K562 (cell line): ENCODE measurements at regions not wholly inside any gene's neighbourhood (a gene's known extent, or its start where the extent isn't known, plus 50 kb on each side); places are given as distances from the start of the nearest gene placed in this dataset.

Source experiments
- ATAC-seq: fragments of 200-7000 bp; cut with Tn5 transposase; 3 replicates; pipeline ENCODE4 v1.9.1; 2020; ENCODE audit warnings: moderate library complexity
- BruUV-seq: library from RNA; stranded (reverse); fragments of 400-500 nt; replicated peaks from 2 replicates; lab custom pipeline; 2021; lab: Mats Ljungman, UMichigan
- CTCF ChIA-PET: fragments of 300-600 bp; formaldehyde crosslinking; extraction: SDS; loops from one replicate; lab custom pipeline; 2021; ENCODE audit warnings: low intra/inter-chr PET ratio; lab: Yijun Ruan, JAX
- POLR2A ChIA-PET: fragments of 300-600, 350-650 bp; sonication (Branson Sonifier 250); formaldehyde crosslinking; extraction: SDS; loops from one replicate; lab custom pipeline; 2021; ENCODE audit warnings: antibody characterized with exemption, inconsistent platforms; lab: Yijun Ruan, JAX
- DNase-seq, 4 experiments: peaks; one replicate each; pipeline versions ENCODE4 v3.0.0 to v3.0.0-alpha.2; 2011 to 2018; ENCODE audit warnings: low spot score in 3 of 4, mixed read lengths in 3 of 4; ENCODE audit errors: extremely low read depth in 1 of 4
- FAIRE-seq: peaks from 2 replicates; lab custom pipeline; 2011; peaks lifted over from hg19 to GRCh38; lab: Jason Lieb, UNC
- H2AFZ ChIP-seq: 2 replicates; pipeline ENCODE4 v1.6.0; 2011; ENCODE audit warnings: low read depth, low read length, control low read depth, inconsistent platforms
- H3K27ac ChIP-seq: fragments of 200-600 bp; 3 replicates; pipeline ENCODE4 v1.8.0; 2011; ENCODE audit warnings: low read depth, mild to moderate bottlenecking, control low read depth, inconsistent platforms, low read length, moderate library complexity, mixed read lengths; ENCODE audit errors: extremely low read depth
- H3K27me3 ChIP-seq, 2 experiments: fragments of 300-600 bp in 1 of 2; 2 replicates in 1 of 2; 3 replicates in 1 of 2; pipeline versions ENCODE4 v1.6.0 to v1.8.0; 2011; ENCODE audit warnings: inconsistent platforms in 2 of 2, low read length in 2 of 2, mild to moderate bottlenecking in 1 of 2, mixed read lengths in 1 of 2, moderate library complexity in 1 of 2; ENCODE audit not compliant: control insufficient read depth in 2 of 2, insufficient read depth in 2 of 2
- H3K36me3 ChIP-seq: fragments of 300-600 bp; 3 replicates; pipeline ENCODE4 v1.8.0; 2011; ENCODE audit warnings: mild to moderate bottlenecking, low read length, inconsistent platforms; ENCODE audit not compliant: control insufficient read depth, insufficient read depth
- H3K4me1 ChIP-seq, 2 experiments: fragments of 200-600 bp in 1 of 2; replicated peaks in 1 of 2; 2 replicates in 1 of 2; 3 replicates in 1 of 2; pipeline versions ENCODE4 v1.5.1 to v1.8.0; 2011; ENCODE audit warnings: inconsistent platforms in 2 of 2, low read length in 2 of 2, mild to moderate bottlenecking in 1 of 2, mixed read lengths in 1 of 2, moderate library complexity in 1 of 2; ENCODE audit not compliant: control insufficient read depth in 2 of 2, insufficient read depth in 2 of 2
- H3K4me2 ChIP-seq: 2 replicates; pipeline ENCODE4 v1.6.1; 2011; ENCODE audit warnings: low read length, control low read depth, inconsistent platforms, mixed read lengths; ENCODE audit not compliant: insufficient read depth
- H3K4me3 ChIP-seq: fragments of 200-600 bp; sonication (generic), shearing (Covaris generic); 2 replicates; pipeline ENCODE4 v1.5.1; 2016; ENCODE audit warnings: control low read depth, inconsistent platforms
- H3K79me2 ChIP-seq: fragments of 200-600 bp; 3 replicates; pipeline ENCODE4 v1.8.0; 2011; ENCODE audit warnings: low read length, inconsistent platforms; ENCODE audit not compliant: control insufficient read depth, insufficient read depth
- H3K9ac ChIP-seq, 2 experiments: 2 replicates each; pipeline versions ENCODE4 v1.6.0 to v1.6.1; 2011; ENCODE audit warnings: low read depth in 2 of 2, low read length in 2 of 2, control low read depth in 1 of 2, inconsistent platforms in 1 of 2, mild to moderate bottlenecking in 1 of 2, mixed read lengths in 1 of 2; ENCODE audit not compliant: insufficient read depth in 1 of 2
- H3K9me1 ChIP-seq: one replicate; pipeline ENCODE4 v1.6.0; 2011; ENCODE audit warnings: inconsistent platforms, mild to moderate bottlenecking, low read length, moderate library complexity; ENCODE audit not compliant: control insufficient read depth, insufficient read depth
- H3K9me3 ChIP-seq: replicated peaks from 2 replicates; pipeline ENCODE4 v1.5.1; 2011; ENCODE audit warnings: low read depth, low read length, inconsistent platforms; ENCODE audit not compliant: control insufficient read depth, insufficient read depth
- H4K20me1 ChIP-seq: replicated peaks from 2 replicates; pipeline ENCODE4 v1.6.1; 2011; ENCODE audit warnings: low read length, inconsistent platforms, mixed read lengths; ENCODE audit not compliant: control insufficient read depth, insufficient read depth
- FOXM1 ChIP-seq, 2 experiments: fragments of 450-650 bp in 1 of 2; sonication (generic) in 1 of 2; formaldehyde crosslinking in 1 of 2; IDR thresholded peaks; 2 replicates each; pipeline versions ENCODE4 v1.6.1 to v1.9.0; 2017 to 2022; ENCODE audit warnings: low read depth in 2 of 2, mild to moderate bottlenecking in 2 of 2, missing genetic modification reagents in 1 of 2, moderate library complexity in 1 of 2
- HNRNPK ChIP-seq: fragments of 200-400 bp; formaldehyde crosslinking; IDR thresholded peaks from one replicate; pipeline ENCODE4 v1.6.1; 2018; ENCODE audit warnings: mild to moderate bottlenecking, low read depth, low read length; ENCODE audit not compliant: poor library complexity, severe bottlenecking
- KDM1A ChIP-seq, 2 experiments: fragments of 450-650 bp; IDR thresholded peaks; 2 replicates each; pipeline ENCODE4 v1.6.1; 2016; ENCODE audit warnings: mild to moderate bottlenecking in 2 of 2
- NFIX ChIP-seq: fragments of 250-450 bp; sonication (Bioruptor Pico); IDR thresholded peaks from 2 replicates; pipeline ENCODE4 v1.4.0; 2020; ENCODE audit warnings: low read depth, mild to moderate bottlenecking, moderate library complexity
- THRA ChIP-seq: fragments of 450-650 bp; IDR thresholded peaks from 2 replicates; pipeline ENCODE4 v1.6.1; 2017; ENCODE audit warnings: mild to moderate bottlenecking, moderate library complexity
- ZBTB1 ChIP-seq: sonication (generic); formaldehyde crosslinking; IDR thresholded peaks from 2 replicates; pipeline ENCODE4 v1.8.1; 2023; ENCODE audit warnings: missing genetic modification reagents, low read depth, mild to moderate bottlenecking, borderline replicate concordance
- ZNF263 ChIP-seq: sonication (generic); formaldehyde crosslinking; IDR thresholded peaks from 2 replicates; pipeline ENCODE4 v1.8.0; 2022; ENCODE audit warnings: mild to moderate bottlenecking, missing genetic modification reagents, borderline replicate concordance
- WGBS: fragments of 100-300 bp; shearing (Covaris generic); methylation state at CpG from one replicate; pipeline ENCODE4 v1.1.6; 2016; ENCODE audit warnings: low coverage, mixed read lengths; ENCODE audit not compliant: insufficient coverage; ENCODE audit errors: missing lambda C conversion rate; 5-methylcytosine and 5-hydroxymethylcytosine counted together
- in situ Hi-C: fragments of 300-500 bp; cut with MboI; formaldehyde crosslinking; loops from 4 replicates; pipeline ENCODE4 v1.15.0; 2018; ENCODE audit warnings: inconsistent platforms, mixed read lengths
- intact Hi-C: fragments of 100-400 bp; cut with micrococcal nuclease; formaldehyde crosslinking; loops from 2 replicates; pipeline ENCODE4 v1.14.2; 2022

- WGBS, result 22% methylated on average over 11 of the region's 18 CpGs
- CTCF ChIA-PET, result no interaction called here
- no peak overlapping the region for H3K4me3 ChIP-seq
- peaks cover 0 to 17% of the 10 kb centered on the region in 2 experiments; a peak in 2 of 5 replicates for H3K4me1 ChIP-seq
- no peak overlapping the region for H3K27ac ChIP-seq
- H3K9me1 ChIP-seq, result no peaks in the 10 kb centered on the region
- TF ChIP-seq NFIX (CRISPR knock-in tag) (no peak), ZNF263 (CRISPR knock-in tag) (peak; percentile 78), HNRNPK (no peak), ZBTB1 (CRISPR knock-in tag) (no peak), KDM1A (IDR thresholded peaks at IDR 0.05) (peak in 1 of 2 experiments; percentile 57; a peak in 1 of 4 replicates), FOXM1 (IDR thresholded peaks at IDR 0.05; ENCODE audit: low read depth) (no peak), FOXM1 (CRISPR knock-in tag; IDR thresholded peaks at IDR 0.05; ENCODE audit: low read depth) (no peak), THRA (no peak)
- ATAC-seq (no peak), DNase-seq (no peak), FAIRE-seq (no peak)
- H3K79me2 ChIP-seq, result no peaks in the 10 kb centered on the region
- H3K9me3 ChIP-seq, result no peaks in the 10 kb centered on the region; the same call in 1 of the 2 replicates
- H4K20me1 ChIP-seq, result 0 out of 2 replicates have a peak, but pooled peaks cover 4% of the 10 kb centered on the region
- BruUV-seq, result no TSS peak
- H2AFZ ChIP-seq, result no peak overlapping the region
- H3K36me3 ChIP-seq, result no peaks in the 10 kb centered on the region
- in situ Hi-C loops (no loop called here), intact Hi-C loops (loop anchor here (5.0 kb wide), 1 partner anchor 72 kb away; no protein-coding TSS in a partner anchor)
- H3K4me2 ChIP-seq, result no peak overlapping the region
- H3K9ac ChIP-seq, result no peak overlapping the region
- peaks cover 0 to 7% of the 10 kb centered on the region in 2 experiments; a peak in 1 of 5 replicates for H3K27me3 ChIP-seq
- POLR2A ChIA-PET, result no interaction called here
Measured at GRCh38 chr2:241949736-241950412, 80.3 kb downstream of the RTP5 start.
